Chondrocyte (in vitro differentiated cells): ENCODE measurements at regions not wholly inside any gene's neighbourhood (a gene's known extent, or its start where the extent isn't known, plus 50 kb on each side); places are given as distances from the start of the nearest gene placed in this dataset.

Source experiments
- DNase-seq: peaks from one replicate; pipeline ENCODE4 v3.0.0; 2021; ENCODE audit warnings: mixed read lengths, low spot score
- H3K27ac Mint-ChIP-seq: one replicate; pipeline ENCODE4 v1.8.0; 2021; ENCODE audit warnings: mild to moderate bottlenecking, moderate library complexity, mixed read lengths; ENCODE audit not compliant: unreplicated experiment
- H3K27me3 Mint-ChIP-seq: 2 replicates; pipeline ENCODE4 v1.8.0; 2021; ENCODE audit warnings: low read depth, mixed read lengths
- H3K36me3 Mint-ChIP-seq: 2 replicates; pipeline ENCODE4 v1.8.0; 2021; ENCODE audit warnings: low read depth, mixed read lengths
- H3K4me1 Mint-ChIP-seq: 2 replicates; pipeline ENCODE4 v1.8.0; 2021; ENCODE audit warnings: low read depth, mild to moderate bottlenecking, mixed read lengths
- H3K4me3 Mint-ChIP-seq: one replicate; pipeline ENCODE4 v1.8.0; 2021; ENCODE audit warnings: mild to moderate bottlenecking, moderate library complexity, mixed read lengths; ENCODE audit not compliant: unreplicated experiment
- H3K9me3 Mint-ChIP-seq: 2 replicates; pipeline ENCODE4 v1.8.0; 2021; ENCODE audit warnings: low read depth, mixed read lengths
- TF ChIP-seq, protein P1 (sequence below): fragments of 200-600 bp; sonication (generic); IDR thresholded peaks from 2 replicates; pipeline ENCODE4 v1.5.0; 2021; ENCODE audit warnings: antibody characterized with exemption, mild to moderate bottlenecking, moderate library complexity

DNA sequence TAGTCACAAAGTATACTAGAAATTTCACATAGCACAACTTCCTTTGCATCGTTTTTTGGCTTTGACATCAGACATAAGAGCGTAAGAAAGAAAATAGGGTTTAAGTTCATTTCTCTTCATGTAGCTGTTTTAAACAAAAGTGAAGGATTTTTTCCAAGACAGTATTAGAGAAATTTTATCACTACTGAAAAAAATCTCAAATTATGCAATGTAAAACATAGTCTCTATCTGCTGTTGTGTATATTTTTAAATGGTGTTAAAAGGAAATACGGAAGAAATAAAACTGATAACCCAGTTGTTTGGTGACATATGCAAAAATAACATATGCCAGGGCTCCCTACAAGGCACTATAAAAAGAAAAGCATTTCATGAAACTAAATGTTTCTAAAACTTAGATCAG, 1449.4 kb downstream of the LRRC4C start:
- no peaks in the 10 kb centered on the region for H3K36me3 Mint-ChIP-seq
- peaks cover 7% of the 10 kb centered on the region for H3K9me3 Mint-ChIP-seq
- DNase-seq = no peak
- H3K4me1 Mint-ChIP-seq = no peaks in the 10 kb centered on the region
- H3K27me3 Mint-ChIP-seq = no peaks in the 10 kb centered on the region
- H3K4me3 Mint-ChIP-seq = no peak overlapping the region
- no peak overlapping the region for H3K27ac Mint-ChIP-seq
- TF ChIP-seq, protein P1, sequence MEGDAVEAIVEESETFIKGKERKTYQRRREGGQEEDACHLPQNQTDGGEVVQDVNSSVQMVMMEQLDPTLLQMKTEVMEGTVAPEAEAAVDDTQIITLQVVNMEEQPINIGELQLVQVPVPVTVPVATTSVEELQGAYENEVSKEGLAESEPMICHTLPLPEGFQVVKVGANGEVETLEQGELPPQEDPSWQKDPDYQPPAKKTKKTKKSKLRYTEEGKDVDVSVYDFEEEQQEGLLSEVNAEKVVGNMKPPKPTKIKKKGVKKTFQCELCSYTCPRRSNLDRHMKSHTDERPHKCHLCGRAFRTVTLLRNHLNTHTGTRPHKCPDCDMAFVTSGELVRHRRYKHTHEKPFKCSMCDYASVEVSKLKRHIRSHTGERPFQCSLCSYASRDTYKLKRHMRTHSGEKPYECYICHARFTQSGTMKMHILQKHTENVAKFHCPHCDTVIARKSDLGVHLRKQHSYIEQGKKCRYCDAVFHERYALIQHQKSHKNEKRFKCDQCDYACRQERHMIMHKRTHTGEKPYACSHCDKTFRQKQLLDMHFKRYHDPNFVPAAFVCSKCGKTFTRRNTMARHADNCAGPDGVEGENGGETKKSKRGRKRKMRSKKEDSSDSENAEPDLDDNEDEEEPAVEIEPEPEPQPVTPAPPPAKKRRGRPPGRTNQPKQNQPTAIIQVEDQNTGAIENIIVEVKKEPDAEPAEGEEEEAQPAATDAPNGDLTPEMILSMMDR = no peak

DNA sequence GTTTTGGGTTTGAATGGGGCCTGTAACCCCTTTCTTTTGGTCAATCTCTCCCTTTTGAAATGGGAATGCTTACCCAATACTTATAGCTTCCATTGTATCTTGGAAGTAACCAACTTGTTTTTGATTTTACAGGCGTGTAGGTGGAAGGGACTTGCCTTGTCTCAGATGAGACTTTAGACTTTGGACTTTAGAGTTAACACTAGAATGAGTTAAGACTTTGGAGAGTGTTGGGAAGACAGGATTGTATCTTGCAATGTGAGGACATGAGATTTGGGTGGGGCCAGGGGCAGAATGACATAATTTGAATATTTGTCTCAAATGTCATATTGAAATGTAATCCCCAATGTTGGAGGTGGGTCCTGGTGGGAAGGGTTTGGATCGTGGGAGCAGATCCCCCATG, 1466.9 kb downstream of the LRRC4C start:
- H3K4me3 Mint-ChIP-seq = no peak overlapping the region

DNA sequence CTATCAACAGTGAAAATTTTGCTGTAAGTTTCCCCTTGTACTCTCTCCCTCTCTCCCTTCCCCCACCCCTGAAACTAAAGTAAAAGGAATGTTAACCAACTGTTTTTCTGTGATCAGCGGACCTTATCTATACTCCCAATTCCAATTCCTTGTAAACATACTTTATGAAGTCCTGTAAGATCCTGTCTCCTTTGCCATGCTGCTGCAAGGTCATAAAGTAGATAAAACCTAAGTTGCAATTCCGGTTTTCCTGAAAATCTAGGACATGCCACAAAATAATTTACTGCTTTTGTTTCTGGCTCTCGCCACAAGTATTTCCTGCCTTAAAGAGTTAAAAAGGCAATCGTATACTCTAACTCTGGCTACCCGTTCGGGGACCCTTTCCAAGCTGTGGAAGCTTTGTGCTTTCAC, 1469.0 kb downstream of the LRRC4C start:
- no peak overlapping the region for H3K27ac Mint-ChIP-seq
- DNase-seq = no peak
- H3K27me3 Mint-ChIP-seq = no peaks in the 10 kb centered on the region

More for the DNA sequence above, 1466.9 kb downstream of the LRRC4C start:
- no peak overlapping the region for H3K27ac Mint-ChIP-seq
- DNase-seq = no peak
- H3K36me3 Mint-ChIP-seq = no peaks in the 10 kb centered on the region
- H3K9me3 Mint-ChIP-seq = peaks cover 27% of the 10 kb centered on the region
- H3K4me1 Mint-ChIP-seq = no peaks in the 10 kb centered on the region
- H3K27me3 Mint-ChIP-seq = no peaks in the 10 kb centered on the region
- TF ChIP-seq, protein P1 = no peak

DNA sequence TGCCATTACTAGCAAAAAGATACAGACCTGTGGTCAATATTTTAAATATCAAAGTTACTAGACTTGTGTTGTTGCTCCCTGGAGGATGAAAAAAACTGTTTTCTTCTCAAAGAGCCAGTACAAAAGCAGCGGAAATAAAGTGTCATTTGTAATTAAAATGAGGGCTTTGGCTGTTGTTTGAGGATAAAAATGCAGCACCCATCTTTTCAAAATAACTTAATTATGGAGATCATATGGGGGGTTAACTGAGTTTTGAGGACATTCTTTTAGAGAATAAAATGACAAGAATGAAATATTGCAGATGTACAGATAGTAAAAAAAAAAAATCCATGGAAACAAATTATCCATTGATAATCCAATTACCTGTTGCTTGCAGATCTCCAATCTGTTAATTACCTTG, 1484.4 kb downstream of the LRRC4C start:
- Mint-ChIP-seq H3K27me3 (no peaks in the 10 kb centered on the region), H3K27ac (no peak overlapping the region), H3K4me1 (no peaks in the 10 kb centered on the region), H3K4me3 (no peak overlapping the region), H3K9me3 (no peaks in the 10 kb centered on the region), H3K36me3 (no peaks in the 10 kb centered on the region)
- DNase-seq = no peak
- TF ChIP-seq, protein P1 = no peak

More for the DNA sequence above, 1469.0 kb downstream of the LRRC4C start:
- Mint-ChIP-seq H3K36me3 (no peaks in the 10 kb centered on the region), H3K4me1 (no peaks in the 10 kb centered on the region), H3K9me3 (peaks cover 39% of the 10 kb centered on the region), H3K4me3 (no peak overlapping the region)
- TF ChIP-seq, protein P1 = no peak

DNA sequence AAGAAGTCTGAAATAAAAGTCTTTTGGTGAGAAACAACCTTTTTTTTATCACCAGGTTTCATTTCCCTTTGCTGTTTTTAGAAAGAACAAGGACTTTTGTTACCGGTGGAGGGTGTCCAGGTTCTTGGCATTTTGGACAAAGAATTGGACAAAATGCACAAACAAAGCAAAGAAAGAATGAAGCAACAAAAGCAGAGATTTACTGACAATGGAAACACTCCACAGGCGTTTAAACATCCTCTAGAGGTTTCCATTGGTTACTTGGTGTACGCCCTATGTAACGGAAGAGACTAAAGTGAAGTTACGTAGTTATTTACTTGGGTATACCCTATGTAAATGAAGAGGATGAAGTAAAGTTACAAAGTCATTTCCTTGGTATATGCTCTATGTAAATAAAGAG, 1487.0 kb downstream of the LRRC4C start:
- peaks cover 7% of the 10 kb centered on the region for H3K9me3 Mint-ChIP-seq
- H3K36me3 Mint-ChIP-seq = no peaks in the 10 kb centered on the region
- H3K4me1 Mint-ChIP-seq = no peaks in the 10 kb centered on the region
- TF ChIP-seq, protein P1 = no peak
- no peaks in the 10 kb centered on the region for H3K27me3 Mint-ChIP-seq
- H3K4me3 Mint-ChIP-seq = no peak overlapping the region
- DNase-seq = no peak
- H3K27ac Mint-ChIP-seq = no peak overlapping the region
